ENCODE measurements at regions not wholly inside any gene's neighbourhood (a gene's known extent, or its start where the extent isn't known, plus 50 kb on each side); places are given as distances from the start of the nearest gene placed in this dataset.
A peak's percentile ranks its signal among the peaks of the same experiment; 100 is the strongest.

DNA sequence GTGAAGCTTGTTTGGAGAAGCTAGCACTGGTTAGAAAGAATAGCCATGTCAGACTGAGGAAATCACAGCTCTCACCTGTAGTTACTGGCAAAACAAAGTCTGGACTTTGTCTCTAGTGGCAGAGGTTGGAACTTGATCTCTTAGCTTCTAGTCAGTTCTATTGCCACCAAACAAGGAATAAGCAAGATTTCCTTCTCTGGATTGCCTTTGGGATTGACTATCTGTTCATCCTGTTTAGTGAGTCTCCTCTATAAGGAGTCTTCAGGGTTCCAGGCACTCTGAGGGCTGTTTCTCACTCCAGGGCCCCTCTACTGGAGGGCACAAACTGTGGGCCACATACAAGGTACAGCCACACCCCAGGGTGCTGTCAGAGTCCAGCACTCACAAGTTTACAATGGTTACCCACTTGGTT, 426.6 kb upstream of the THBS1 start:
- ATAC-seq (ENCODE audit: low read depth in 2 of 2) (no peak), DNase-seq (no peak)
- peaks cover 0 to 2% (median 0%) of the 10 kb centered on the region in 7 donors for H3K9me3 Mint-ChIP-seq
- H3K4me1 Mint-ChIP-seq = no peaks in the 10 kb centered on the region
- no peak overlapping the region for H3K4me3 Mint-ChIP-seq
- no peak overlapping the region for H3K27ac Mint-ChIP-seq
- peaks cover 0 to 12% (median 3%) of the 10 kb centered on the region in 3 donors for H3K27me3 Mint-ChIP-seq
- no peaks in the 10 kb centered on the region for H3K36me3 Mint-ChIP-seq

DNA sequence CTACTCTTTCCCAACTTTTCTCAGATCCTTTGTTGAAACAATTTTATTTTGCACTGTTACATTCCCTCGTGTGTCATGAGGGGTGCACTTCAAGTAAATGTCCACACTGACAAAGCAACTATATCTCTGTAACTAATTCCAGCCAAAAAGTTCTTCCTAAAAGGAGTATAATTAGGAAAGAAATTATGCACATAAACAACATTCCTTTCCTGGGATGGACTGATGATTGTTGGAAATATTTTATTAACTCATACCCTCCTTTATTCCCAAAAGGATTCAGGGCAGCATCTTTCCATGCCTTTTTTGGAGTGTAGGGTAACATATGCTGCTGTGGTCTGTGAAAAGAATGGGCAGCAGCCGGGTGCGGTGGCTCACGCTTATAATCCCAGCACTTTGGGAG, 426.1 kb upstream of the THBS1 start:
- Mint-ChIP-seq H3K4me1 (no peaks in the 10 kb centered on the region), H3K4me3 (no peak overlapping the region), H3K27me3 (peaks cover 0 to 12% (median 3%) of the 10 kb centered on the region in 3 donors), H3K36me3 (no peaks in the 10 kb centered on the region), H3K27ac (no peak overlapping the region), H3K9me3 (peaks cover 0 to 2% (median 0%) of the 10 kb centered on the region in 7 donors)
- ATAC-seq (ENCODE audit: low read depth in 2 of 2) = no peak
- DNase-seq = no peak

DNA sequence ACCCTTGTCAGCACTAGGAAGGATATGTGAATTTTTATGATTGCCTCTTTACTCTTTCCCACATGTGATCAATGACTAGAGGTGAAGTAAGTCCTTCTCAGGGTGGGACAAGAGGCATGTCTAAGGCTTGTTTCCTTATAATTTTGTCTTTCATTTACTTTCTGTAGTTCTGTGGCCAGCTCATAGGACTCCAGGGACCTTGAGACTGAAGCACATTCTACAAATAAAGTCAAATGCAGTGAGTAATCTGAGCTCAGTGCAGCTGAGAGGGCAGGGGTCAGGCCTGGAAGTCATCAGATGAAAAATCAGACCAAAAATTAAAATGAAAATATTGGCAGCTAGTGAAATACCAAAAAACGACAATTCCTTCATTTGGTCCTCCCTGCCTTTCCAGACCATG, 424.7 kb upstream of the THBS1 start:
- Mint-ChIP-seq H3K27ac (no peak overlapping the region), H3K36me3 (no peaks in the 10 kb centered on the region), H3K4me3 (no peak overlapping the region), H3K27me3 (peaks cover 0 to 12% (median 3%) of the 10 kb centered on the region in 3 donors), H3K9me3 (peaks cover 0 to 2% (median 0%) of the 10 kb centered on the region in 7 donors), H3K4me1 (no peaks in the 10 kb centered on the region)
- ATAC-seq (ENCODE audit: low read depth in 2 of 2) (no peak), DNase-seq (no peak)

DNA sequence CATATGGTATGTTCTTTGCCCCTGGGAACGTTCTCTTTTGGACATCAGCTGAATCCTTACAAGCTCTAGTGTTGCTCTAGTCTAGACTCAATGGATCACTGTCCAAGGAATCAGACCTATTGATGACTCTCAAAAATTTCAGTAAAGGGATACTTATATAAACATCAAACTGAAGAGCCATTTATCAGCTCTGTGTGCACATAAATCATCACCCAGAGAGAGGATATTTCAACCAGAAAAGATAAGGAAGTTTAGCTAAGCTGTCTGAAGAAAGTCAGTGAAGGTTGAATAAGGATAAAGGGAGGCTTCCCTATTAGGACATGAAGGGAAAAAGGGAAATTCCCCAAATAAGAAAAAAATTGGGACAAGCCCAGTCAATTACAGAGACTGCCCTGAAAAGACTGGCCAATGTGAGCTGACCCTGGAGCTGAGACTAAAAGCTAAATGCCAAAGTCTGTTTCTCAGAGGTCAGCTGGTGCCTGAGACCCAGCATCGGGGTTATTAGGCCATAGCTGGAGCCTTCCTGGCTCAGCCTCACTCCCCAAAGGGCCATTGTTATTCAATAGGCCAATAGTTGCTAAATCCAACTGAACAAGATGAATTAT, 424.1 kb upstream of the THBS1 start:
- H3K4me3 Mint-ChIP-seq = no peak overlapping the region
- peaks cover 0 to 10% (median 3%) of the 10 kb centered on the region in 3 donors for H3K27me3 Mint-ChIP-seq
- no peak for ATAC-seq (ENCODE audit: low read depth in 2 of 2)

DNA sequence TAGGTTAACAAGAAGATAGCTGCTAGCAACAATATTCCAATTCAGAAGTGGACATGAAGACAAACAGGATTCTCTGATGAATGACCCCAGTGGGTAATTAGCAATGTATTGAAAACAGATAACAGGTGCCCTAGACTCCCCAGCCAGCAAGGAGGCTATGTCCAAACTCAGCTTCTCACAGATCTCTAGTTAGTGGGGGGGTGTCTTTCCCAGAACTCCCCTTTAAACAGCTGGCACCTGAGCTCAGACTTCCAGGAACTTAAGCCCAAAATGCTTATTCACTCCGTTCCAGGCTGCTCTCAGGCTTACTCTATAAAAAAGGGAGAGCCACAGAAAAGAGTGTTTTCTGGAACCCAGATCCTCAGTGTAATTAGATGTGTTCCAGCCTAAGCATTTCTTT, 423.0 kb upstream of the THBS1 start:
- peaks cover 0 to 12% (median 5%) of the 10 kb centered on the region in 7 donors for H3K9me3 Mint-ChIP-seq
- no peak for ATAC-seq (ENCODE audit: low read depth in 2 of 2)
- no peaks in the 10 kb centered on the region for H3K36me3 Mint-ChIP-seq
- no peaks in the 10 kb centered on the region for H3K4me1 Mint-ChIP-seq
- no peak overlapping the region for H3K27ac Mint-ChIP-seq
- H3K27me3 Mint-ChIP-seq = peaks cover 0 to 8% (median 3%) of the 10 kb centered on the region in 3 donors
- no peak for DNase-seq
- H3K4me3 Mint-ChIP-seq = no peak overlapping the region

More for the DNA sequence above, 424.1 kb upstream of the THBS1 start:
- Mint-ChIP-seq H3K36me3 (no peaks in the 10 kb centered on the region), H3K4me1 (no peaks in the 10 kb centered on the region), H3K27ac (no peak overlapping the region), H3K9me3 (peaks cover 0 to 4% (median 1%) of the 10 kb centered on the region in 7 donors)
- no peak for DNase-seq

DNA sequence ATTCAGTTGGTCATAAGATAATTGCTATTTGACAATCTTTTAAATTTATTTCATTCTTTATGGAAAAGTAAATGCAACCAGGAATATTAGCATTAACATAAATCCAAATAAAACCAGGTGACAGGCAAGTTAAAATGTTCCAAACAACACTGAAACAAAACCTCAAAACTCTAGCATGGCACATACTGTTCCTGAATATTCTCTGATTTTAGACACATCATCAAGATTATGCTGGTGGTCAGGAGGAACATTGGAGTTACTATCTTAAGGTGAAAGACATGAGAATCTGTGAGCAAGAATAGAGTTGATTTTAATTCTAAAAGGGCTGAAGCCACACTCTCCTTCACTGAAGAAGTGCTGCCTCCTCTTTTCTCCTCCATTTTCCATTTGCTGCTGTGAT, 421.0 kb upstream of the THBS1 start:
- H3K27ac Mint-ChIP-seq = no peak overlapping the region
- H3K27me3 Mint-ChIP-seq = peaks cover under 1 to 13% (median 3%) of the 10 kb centered on the region in 3 donors
- H3K9me3 Mint-ChIP-seq = peaks cover 0 to 15% (median 6%) of the 10 kb centered on the region in 7 donors
- H3K4me1 Mint-ChIP-seq = no peaks in the 10 kb centered on the region
- H3K4me3 Mint-ChIP-seq = no peak overlapping the region
- H3K36me3 Mint-ChIP-seq = no peaks in the 10 kb centered on the region
- DNase-seq (no peak), ATAC-seq (ENCODE audit: low read depth in 2 of 2) (no peak)

DNA sequence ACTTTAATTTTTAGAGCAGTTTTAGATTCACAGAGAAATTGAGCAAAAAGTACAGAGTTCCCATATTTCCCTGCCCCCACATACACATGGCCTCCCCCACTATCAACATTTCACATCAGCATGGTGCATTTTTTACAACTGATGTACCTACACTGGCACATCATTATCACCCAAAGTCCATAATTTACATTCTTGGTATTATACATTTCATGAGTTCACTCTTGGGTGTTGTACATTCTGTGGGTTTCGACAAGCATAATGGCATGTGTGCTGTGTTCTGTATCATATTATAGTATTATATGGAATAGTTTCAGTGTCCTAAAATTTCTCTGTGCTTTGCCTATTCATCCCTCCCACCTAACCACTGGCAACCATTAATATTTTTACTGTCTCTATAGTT, 419.8 kb upstream of the THBS1 start:
- DNase-seq = no peak
- H3K27ac Mint-ChIP-seq = no peak overlapping the region
- peaks cover 0 to 15% (median 10%) of the 10 kb centered on the region in 7 donors for H3K9me3 Mint-ChIP-seq
- H3K4me3 Mint-ChIP-seq = no peak overlapping the region
- ATAC-seq (ENCODE audit: low read depth in 2 of 2) = no peak
- H3K36me3 Mint-ChIP-seq = no peaks in the 10 kb centered on the region
- no peaks in the 10 kb centered on the region for H3K4me1 Mint-ChIP-seq
- peaks cover 3 to 13% (median 9%) of the 10 kb centered on the region in 3 donors for H3K27me3 Mint-ChIP-seq

DNA sequence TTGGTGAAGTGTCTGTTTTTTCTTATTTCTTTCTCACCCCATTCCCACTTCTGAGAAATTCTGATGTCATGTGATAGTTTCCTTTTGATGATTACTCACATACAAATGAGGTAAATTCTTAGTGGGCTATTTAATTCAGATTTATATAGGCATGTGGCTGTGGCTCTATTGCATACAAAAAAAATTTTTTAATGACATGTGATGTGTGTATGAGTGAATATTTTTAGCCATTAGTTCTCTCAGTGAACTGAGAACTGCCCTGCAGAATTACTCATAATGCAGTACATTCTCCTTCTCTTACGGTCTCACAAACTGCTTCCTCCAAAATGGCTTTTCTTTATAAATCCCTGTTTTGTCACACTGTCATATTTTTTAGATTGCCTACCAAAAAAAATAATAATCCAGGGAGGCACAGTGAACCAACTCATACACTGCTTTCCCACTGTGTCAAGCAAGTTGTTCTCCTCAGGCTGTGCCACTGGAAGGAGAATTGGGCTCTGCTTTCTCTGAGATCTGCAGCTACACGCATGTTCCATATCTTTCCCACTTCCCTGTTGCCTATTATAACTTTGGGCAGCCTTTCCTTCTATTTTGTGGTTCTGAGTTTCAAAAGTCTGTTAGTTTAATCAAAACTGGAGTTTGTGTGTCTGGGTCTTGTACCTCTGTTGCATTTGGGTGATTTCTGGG, 415.7 kb upstream of the THBS1 start:
- Mint-ChIP-seq H3K27me3 (peaks cover 0 to 9% (median 7%) of the 10 kb centered on the region in 3 donors), H3K27ac (peak overlapping the region in 1 of 6 donors; percentile 49)
- DNase-seq = no peak

DNA sequence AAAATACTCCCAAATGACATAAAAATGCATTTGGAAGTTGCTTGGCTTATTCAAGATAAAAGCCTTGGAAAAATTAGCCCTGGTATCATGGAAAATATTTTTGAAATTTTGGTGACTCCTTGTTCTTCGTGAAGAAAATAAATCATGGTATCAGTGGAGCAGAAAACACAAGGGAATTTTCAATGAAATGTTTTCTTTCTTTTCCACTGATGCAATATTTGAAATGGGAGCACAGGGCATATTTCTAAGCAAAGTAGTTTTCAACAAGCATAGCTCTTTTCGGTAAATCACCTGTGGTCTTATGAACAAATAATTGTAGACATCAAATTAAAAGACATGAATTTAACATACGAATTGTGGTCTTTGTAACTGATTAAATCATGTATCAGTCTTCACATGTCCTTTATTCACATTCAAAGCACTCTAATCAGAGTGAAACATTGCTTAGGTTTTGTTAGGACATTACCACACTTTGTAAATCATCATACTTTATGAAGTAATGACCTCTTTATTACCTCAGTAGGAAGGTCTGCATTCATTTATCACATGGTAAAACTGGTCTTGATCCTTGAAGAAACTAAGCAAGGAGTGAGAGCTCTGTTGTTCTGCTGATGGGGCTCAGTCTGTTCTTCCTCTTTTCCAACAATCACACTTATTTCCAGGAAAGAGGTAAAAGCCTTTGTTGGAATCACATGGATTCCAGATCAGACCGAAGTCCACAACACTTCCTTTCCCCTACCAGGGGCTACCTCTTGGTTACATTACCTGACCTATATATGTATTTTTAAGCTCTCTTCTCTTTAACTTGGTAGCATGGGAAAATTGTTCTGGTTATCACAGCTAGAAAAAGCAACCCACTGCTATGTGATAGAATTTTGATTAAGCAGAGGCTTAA, 413.5 kb upstream of the THBS1 start:
- no peak overlapping the region for H3K27ac Mint-ChIP-seq
- no peaks in the 10 kb centered on the region for H3K4me1 Mint-ChIP-seq
- no peaks in the 10 kb centered on the region for H3K36me3 Mint-ChIP-seq
- DNase-seq (no peak), ATAC-seq (ENCODE audit: low read depth in 2 of 2) (no peak)
- no peak overlapping the region for H3K4me3 Mint-ChIP-seq
- peaks cover 0 to 14% (median 5%) of the 10 kb centered on the region in 7 donors for H3K9me3 Mint-ChIP-seq
- peaks cover 0 to 17% (median 17%) of the 10 kb centered on the region in 3 donors for H3K27me3 Mint-ChIP-seq

More for the DNA sequence above, 415.7 kb upstream of the THBS1 start:
- Mint-ChIP-seq H3K36me3 (no peaks in the 10 kb centered on the region), H3K4me3 (no peak overlapping the region), H3K4me1 (no peaks in the 10 kb centered on the region), H3K9me3 (peaks cover 0 to 15% (median 10%) of the 10 kb centered on the region in 7 donors)
- ATAC-seq (ENCODE audit: low read depth in 2 of 2) = no peak

DNA sequence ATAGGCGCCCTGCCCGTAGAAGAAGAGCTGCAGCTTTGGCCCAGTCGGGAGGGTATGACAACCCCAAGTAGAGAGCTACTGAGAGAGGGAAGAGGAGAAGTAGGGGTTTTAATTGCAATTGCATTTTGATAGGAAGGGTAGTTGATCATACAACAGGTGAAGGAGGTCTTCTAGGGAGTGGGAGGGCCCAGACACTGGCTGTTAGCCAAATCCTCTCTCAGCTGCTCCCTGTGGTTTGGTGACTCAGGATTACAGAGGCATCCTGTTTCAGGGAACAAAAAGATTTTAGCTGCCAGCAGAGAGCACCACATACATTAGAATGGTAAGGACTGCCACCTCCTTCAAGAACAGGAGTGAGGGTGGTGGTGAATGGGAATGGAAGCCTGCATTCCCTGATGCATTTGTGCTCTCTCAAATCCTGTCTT, 408.9 kb upstream of the THBS1 start:
- H3K9me3 Mint-ChIP-seq = peaks cover 0 to 13% (median 0%) of the 10 kb centered on the region in 7 donors
- DNase-seq = no peak
- ATAC-seq (ENCODE audit: low read depth in 2 of 2) = no peak
- H3K36me3 Mint-ChIP-seq = no peaks in the 10 kb centered on the region
- peaks cover 5 to 19% (median 16%) of the 10 kb centered on the region in 3 donors for H3K27me3 Mint-ChIP-seq
- H3K4me3 Mint-ChIP-seq = no peak overlapping the region
- H3K4me1 Mint-ChIP-seq = no peaks in the 10 kb centered on the region
- H3K27ac Mint-ChIP-seq = no peak overlapping the region

DNA sequence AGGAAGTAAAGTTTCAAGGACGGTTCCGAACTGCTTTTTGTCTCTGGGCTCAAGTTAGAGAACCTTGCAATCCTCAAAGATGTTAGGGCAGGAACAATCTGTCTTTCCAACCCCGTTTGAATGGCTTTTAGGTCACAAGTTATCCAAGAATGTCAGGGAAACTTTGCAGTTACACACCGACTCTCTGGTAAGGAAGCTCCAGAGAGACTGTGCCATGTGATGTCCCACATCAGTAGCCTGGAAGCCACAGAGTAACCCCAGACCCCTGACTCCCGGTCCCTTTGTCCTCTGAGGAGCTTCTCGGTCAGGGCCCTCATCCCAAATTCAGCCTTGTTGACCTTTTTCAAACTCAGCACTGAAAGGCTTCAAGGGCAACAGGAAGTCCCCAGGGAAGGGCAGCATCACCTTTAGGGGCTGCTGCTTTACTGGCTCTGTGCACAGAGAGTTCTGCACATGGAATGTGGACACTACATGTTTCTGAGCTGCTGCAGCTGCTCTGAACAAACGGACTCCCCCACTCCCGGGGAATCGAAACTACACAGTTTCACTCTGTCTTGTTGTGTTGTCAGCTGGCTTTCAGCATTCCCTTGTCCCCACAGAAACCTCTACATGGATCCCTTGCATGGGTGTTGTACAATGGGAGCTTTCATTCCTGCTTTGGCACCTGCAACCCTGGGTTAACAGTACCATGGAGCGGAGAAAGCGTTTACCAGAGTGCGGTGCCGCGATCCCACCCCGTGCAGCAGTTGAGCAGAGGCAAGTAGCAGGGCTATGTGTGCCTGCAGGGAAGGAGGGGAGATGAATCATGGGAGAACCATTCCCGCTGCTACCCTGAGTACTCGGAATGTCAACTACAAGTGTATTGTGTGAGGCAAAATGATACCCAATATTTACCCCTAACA, 408.2 kb upstream of the THBS1 start:
- DNase-seq = no peak

DNA sequence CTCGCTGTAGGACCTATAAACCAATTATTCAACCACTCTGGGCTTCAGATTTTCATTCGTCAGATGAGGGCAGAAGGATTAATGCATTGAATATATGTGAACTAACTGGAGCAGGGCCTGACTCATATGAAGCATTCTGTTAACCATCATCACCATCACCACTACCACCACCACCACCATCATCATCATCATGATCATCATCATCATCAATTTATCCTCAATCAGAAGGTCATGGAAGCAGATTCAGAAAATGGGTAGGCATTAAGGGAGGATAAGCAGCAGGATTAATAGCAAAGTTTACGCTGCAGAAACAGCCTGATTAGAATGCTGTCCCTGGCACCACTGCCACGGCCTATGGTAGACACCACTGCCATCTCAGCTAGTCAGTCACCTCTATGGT, 407.5 kb upstream of the THBS1 start:
- Mint-ChIP-seq H3K4me3 (no peak overlapping the region), H3K27me3 (peaks cover 5 to 19% (median 16%) of the 10 kb centered on the region in 3 donors), H3K9me3 (peaks cover 0 to 13% (median 0%) of the 10 kb centered on the region in 7 donors), H3K27ac (no peak overlapping the region), H3K4me1 (no peaks in the 10 kb centered on the region), H3K36me3 (no peaks in the 10 kb centered on the region)
- no peak for DNase-seq
- ATAC-seq (ENCODE audit: low read depth in 2 of 2) = no peak

More for the DNA sequence above, 408.2 kb upstream of the THBS1 start:
- ATAC-seq (ENCODE audit: low read depth in 2 of 2) = no peak
- H3K4me1 Mint-ChIP-seq = no peaks in the 10 kb centered on the region
- H3K27ac Mint-ChIP-seq = no peak overlapping the region
- H3K36me3 Mint-ChIP-seq = no peaks in the 10 kb centered on the region
- H3K27me3 Mint-ChIP-seq = peaks cover 5 to 19% (median 16%) of the 10 kb centered on the region in 3 donors
- H3K9me3 Mint-ChIP-seq = peaks cover 0 to 13% (median 0%) of the 10 kb centered on the region in 7 donors
- H3K4me3 Mint-ChIP-seq = no peak overlapping the region

All from naive B cell (primary cell).